ENCODE measurements at regions not wholly inside any gene's neighbourhood (a gene's known extent, or its start where the extent isn't known, plus 50 kb on each side); places are given as distances from the start of the nearest gene placed in this dataset.
A peak's percentile ranks its signal among the peaks of the same experiment; 100 is the strongest.

DNA sequence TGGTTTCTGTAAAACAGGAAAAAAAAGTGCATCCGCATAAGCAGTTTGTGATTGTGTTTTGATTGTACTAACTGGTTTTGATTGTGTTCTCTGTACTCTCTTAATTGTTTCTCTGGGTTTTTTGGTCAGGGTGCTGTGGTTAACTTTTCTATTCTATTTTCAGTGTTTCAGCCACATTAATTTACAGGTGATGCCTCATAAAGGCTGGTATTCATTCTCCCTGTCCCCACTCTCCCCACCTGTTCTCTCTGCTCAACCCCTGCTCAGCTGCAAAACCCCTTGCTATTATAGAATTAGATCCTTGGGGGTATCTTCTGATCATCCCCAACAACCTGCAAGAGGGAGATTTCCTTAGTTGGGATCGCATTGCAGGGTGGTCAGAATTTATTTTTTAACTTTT is 285.4 kb upstream of the AZI2 start:
- TF ChIP-seq EZH2phosphoT487 (IDR thresholded peaks at IDR 0.05; ENCODE audit: low read length): no peak
- TF ChIP-seq EZH2 (optimal IDR thresholded peaks at IDR 0.05; ENCODE audit: low read depth, low read length): no peak
- TF ChIP-seq, protein P1, sequence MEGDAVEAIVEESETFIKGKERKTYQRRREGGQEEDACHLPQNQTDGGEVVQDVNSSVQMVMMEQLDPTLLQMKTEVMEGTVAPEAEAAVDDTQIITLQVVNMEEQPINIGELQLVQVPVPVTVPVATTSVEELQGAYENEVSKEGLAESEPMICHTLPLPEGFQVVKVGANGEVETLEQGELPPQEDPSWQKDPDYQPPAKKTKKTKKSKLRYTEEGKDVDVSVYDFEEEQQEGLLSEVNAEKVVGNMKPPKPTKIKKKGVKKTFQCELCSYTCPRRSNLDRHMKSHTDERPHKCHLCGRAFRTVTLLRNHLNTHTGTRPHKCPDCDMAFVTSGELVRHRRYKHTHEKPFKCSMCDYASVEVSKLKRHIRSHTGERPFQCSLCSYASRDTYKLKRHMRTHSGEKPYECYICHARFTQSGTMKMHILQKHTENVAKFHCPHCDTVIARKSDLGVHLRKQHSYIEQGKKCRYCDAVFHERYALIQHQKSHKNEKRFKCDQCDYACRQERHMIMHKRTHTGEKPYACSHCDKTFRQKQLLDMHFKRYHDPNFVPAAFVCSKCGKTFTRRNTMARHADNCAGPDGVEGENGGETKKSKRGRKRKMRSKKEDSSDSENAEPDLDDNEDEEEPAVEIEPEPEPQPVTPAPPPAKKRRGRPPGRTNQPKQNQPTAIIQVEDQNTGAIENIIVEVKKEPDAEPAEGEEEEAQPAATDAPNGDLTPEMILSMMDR (IDR thresholded peaks at IDR 0.05; ENCODE audit: low read length): no peak
- Histone ChIP-seq H3K9me3 (replicated peaks; ENCODE audit: insufficient read depth, low read length) (no peaks in the 10 kb centered on the region), H4K20me1 (ENCODE audit: insufficient read depth, low read length) (no peaks in the 10 kb centered on the region), H3K27me3 (replicated peaks; ENCODE audit: insufficient read depth, low read length) (no peaks in the 10 kb centered on the region), H3K4me3 (ENCODE audit: low read length) (no peak overlapping the region), H3K4me1 (ENCODE audit: low read length) (no peaks in the 10 kb centered on the region), H3F3A (ENCODE audit: insufficient read depth, low read length) (no peaks in the 10 kb centered on the region), H3K27ac (ENCODE audit: low read length) (no peak overlapping the region), H3K9me2 (replicated peaks; ENCODE audit: insufficient read depth, low read length) (no peaks in the 10 kb centered on the region), H3K9ac (ENCODE audit: low read length) (no peak overlapping the region), H3K79me2 (ENCODE audit: low read length) (no peaks in the 10 kb centered on the region), H3K4me2 (ENCODE audit: low read depth, low read length) (no peak overlapping the region), H2AFZ (ENCODE audit: low read length) (no peak overlapping the region), H3K36me3 (replicated peaks; ENCODE audit: insufficient read depth, low read length) (no peaks in the 10 kb centered on the region)
- DNase-seq: peak; percentile 38

DNA sequence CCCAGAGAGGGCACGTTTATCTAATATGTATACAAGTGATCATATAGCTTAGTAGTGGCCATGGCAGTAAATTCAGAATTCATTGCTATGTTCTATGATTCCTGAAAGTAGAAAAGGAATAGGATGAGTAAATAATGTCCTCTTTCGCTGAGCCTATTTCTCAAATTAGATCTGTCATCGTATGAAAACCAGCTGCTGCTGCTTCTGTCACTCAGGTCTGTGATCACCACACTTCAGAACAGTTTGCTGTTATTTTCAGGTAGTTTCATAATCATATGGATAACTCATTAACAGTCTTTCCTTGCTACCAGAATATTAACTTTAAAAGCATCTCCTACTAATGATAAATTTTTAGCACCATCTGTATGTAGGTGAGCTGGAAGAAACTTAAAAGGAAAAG is 289.1 kb upstream of the AZI2 start:
- H3K27me3 ChIP-seq (replicated peaks; ENCODE audit: insufficient read depth, low read length): no peaks in the 10 kb centered on the region
- H3K9me2 ChIP-seq (replicated peaks; ENCODE audit: insufficient read depth, low read length): no peaks in the 10 kb centered on the region
- no peaks in the 10 kb centered on the region for H3K36me3 ChIP-seq (replicated peaks; ENCODE audit: insufficient read depth, low read length)
- no peak overlapping the region for H3K9ac ChIP-seq (ENCODE audit: low read length)
- no peaks in the 10 kb centered on the region for H3K4me1 ChIP-seq (ENCODE audit: low read length)
- H3F3A ChIP-seq (ENCODE audit: insufficient read depth, low read length): no peaks in the 10 kb centered on the region
- no peak for DNase-seq
- H4K20me1 ChIP-seq (ENCODE audit: insufficient read depth, low read length): no peaks in the 10 kb centered on the region
- H2AFZ ChIP-seq (ENCODE audit: low read length): no peak overlapping the region
- TF ChIP-seq, protein P1 (IDR thresholded peaks at IDR 0.05; ENCODE audit: low read length): no peak
- TF ChIP-seq EZH2phosphoT487 (IDR thresholded peaks at IDR 0.05; ENCODE audit: low read length) (no peak), EZH2 (optimal IDR thresholded peaks at IDR 0.05; ENCODE audit: low read depth, low read length) (no peak)
- H3K9me3 ChIP-seq (replicated peaks; ENCODE audit: insufficient read depth, low read length): no peaks in the 10 kb centered on the region
- H3K79me2 ChIP-seq (ENCODE audit: low read length): no peaks in the 10 kb centered on the region
- no peak overlapping the region for H3K4me3 ChIP-seq (ENCODE audit: low read length)
- no peak overlapping the region for H3K27ac ChIP-seq (ENCODE audit: low read length)
- no peak overlapping the region for H3K4me2 ChIP-seq (ENCODE audit: low read depth, low read length)

DNA sequence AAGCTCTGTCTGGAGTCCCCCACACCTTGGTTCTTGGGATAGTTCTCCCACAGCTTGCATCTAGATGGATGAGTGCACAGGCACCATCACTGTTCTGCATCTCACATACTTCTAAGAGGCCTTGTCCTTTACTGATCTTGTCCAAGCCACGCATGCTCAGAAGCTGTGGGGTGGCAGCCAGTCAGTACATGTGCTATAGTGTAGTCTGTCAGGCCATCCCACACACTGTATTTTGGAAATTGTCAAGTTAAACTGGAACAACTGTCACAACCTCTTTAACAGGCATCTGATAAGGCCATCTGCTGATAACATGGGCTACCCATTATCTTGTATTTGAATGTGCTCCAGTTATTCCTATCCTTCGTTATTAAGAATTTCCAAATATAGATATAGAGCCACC is 296.5 kb upstream of the AZI2 start:
- H3K9me2 ChIP-seq (replicated peaks; ENCODE audit: insufficient read depth, low read length): peaks cover 5% of the 10 kb centered on the region; the same call in 1 of the 2 replicates
- DNase-seq: no peak
- no peak overlapping the region for H3K27ac ChIP-seq (ENCODE audit: low read length)
- H3K9ac ChIP-seq (ENCODE audit: low read length): no peak overlapping the region
- H3K4me2 ChIP-seq (ENCODE audit: low read depth, low read length): no peak overlapping the region
- H4K20me1 ChIP-seq (ENCODE audit: insufficient read depth, low read length): no peaks in the 10 kb centered on the region
- no peaks in the 10 kb centered on the region for H3K36me3 ChIP-seq (replicated peaks; ENCODE audit: insufficient read depth, low read length)
- no peaks in the 10 kb centered on the region for H3K27me3 ChIP-seq (replicated peaks; ENCODE audit: insufficient read depth, low read length)
- no peak overlapping the region for H3K4me3 ChIP-seq (ENCODE audit: low read length)
- H3F3A ChIP-seq (ENCODE audit: insufficient read depth, low read length): no peaks in the 10 kb centered on the region
- no peaks in the 10 kb centered on the region for H3K9me3 ChIP-seq (replicated peaks; ENCODE audit: insufficient read depth, low read length)
- TF ChIP-seq, protein P1 (IDR thresholded peaks at IDR 0.05; ENCODE audit: low read length): no peak
- H3K79me2 ChIP-seq (ENCODE audit: low read length): no peaks in the 10 kb centered on the region
- H2AFZ ChIP-seq (ENCODE audit: low read length): no peak overlapping the region
- peaks cover 12% of the 10 kb centered on the region; the same call in 1 of the 2 replicates for H3K4me1 ChIP-seq (ENCODE audit: low read length)

Measured in MM.1S (cell line).